GM10266 (cell line): ENCODE measurements at regions not wholly inside any gene's neighbourhood (a gene's known extent, or its start where the extent isn't known, plus 50 kb on each side); places are given as distances from the start of the nearest gene placed in this dataset.

Experiments used
- DNase-seq: peaks from one replicate; pipeline ENCODE4 v3.0.0; 2012; ENCODE audit errors: extremely low spot score
- CTCF ChIP-seq: IDR thresholded peaks from 2 replicates; pipeline ENCODE4 v1.5.1; 2012; ENCODE audit warnings: mild to moderate bottlenecking, low read depth; ENCODE audit not compliant: control insufficient read depth, insufficient read depth; ENCODE audit errors: missing control alignments

DNA sequence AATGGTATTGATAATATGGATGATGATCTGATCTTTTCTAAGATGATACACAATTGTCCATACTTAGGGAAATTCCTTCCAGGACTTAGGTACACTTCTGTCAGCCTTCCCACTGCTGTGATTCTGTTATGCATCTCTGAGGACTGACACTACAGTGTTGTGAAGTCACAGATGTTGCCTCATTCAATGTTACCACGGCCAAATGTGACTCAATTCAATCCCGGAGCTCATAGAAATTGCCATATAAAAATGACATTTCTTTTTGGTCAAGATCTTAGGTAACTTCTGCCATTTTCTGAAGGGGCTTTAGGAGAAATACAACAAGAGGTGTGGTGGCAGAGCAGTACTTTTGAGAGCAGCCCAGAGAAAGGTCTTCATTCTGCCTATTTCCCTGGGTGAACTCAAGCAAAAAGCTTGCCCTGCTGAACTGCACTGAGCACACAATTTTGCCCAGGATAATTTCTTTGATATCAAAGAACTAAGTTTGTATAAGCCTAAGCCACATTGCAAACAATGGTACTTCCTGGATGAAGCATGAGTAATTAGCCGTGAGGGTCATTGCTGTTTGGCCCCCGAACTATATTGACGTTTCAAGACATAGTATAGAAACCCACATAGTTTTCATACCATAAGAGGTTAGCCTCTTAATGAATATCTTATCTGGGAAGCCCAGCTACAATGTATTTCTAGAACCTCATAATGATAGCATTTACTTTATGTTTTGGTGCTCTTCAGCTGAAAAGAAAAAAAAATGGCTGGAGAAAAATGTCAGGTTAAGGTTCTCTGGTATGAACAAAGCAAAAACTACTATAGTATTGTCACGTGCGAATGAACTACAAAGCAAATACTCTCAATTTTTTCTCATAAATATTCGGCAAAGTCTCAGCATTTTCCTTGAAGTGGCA is 437.4 kb downstream of the MEIS1 start:
- DNase-seq, result no peak
- no peak for TF ChIP-seq CTCF

GRCh38 chr2:66872986-66873754 is 438.2 kb downstream of the MEIS1 start:
- no peak for TF ChIP-seq CTCF

DNA sequence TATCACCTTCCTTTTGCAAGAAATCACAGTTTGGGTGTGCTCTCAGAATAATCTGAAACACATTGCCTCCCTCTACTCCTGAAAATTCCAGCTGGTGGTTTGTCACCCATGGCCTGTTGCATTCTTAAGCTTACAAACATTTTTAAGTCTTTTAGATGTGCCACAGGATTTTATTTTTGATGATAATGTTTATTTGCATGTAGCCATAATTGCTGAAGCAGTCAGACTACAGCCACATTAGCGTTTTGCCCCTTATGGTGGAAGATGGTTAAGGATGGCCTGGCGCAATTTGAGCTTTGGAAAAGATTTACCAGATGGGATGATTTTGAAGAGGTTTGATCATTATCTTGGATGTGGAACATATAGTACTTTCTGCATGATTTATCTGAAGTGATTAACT is 439.5 kb downstream of the MEIS1 start:
- no peak for DNase-seq
- TF ChIP-seq CTCF, result no peak

More at GRCh38 chr2:66872986-66873754, 438.2 kb downstream of the MEIS1 start:
- DNase-seq, result no peak

GRCh38 chr2:66875941-66876462 is 441.1 kb downstream of the MEIS1 start:
- TF ChIP-seq CTCF, result no peak
- DNase-seq, result no peak

DNA sequence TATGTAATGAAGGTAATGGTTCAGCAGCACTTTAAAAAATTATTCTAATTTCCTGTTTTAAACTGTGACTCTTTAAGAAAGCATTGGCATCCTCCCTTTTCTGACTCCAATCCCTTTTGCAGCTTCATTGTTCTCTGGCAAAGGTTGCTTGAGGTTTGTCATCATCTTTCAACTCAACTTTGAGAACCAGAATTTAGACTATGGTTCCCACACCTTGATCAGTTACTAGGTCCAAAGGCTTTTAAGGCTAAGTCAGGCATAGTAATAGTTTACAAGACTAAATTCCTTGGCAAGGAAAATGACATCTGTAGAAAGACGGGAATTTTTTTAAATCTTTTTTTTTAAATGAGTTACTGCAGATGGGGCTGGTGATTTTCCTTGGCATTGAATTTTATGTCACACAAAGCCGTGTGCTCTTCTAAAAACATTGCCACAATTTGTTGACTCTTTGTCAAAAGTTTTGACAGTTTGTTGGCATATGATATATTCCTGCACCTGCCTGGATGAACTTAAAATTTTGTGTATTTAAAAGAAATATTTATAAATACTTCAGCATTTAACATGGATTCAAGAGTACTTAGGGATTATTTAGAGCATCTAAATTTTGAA is 451.0 kb downstream of the MEIS1 start:
- no peak for TF ChIP-seq CTCF
- no peak for DNase-seq

DNA sequence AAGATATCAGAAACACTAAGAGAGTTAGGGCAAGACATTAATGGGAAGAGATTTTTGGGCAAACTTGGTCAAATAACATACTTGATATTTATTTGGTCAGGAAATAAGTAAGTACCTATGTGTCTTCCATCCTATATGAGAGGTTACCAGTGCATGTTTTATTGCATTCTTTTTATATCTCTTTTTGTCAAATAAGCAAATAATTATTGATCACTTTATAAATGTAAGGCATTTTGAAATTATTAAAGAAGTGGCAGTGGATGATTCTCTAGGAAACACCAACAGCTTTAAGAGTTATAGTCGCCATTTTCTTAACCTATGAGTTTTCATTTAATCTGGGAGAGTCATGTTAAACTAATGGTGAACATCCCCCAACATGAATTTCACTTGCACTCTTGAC is 453.3 kb downstream of the MEIS1 start:
- no peak for TF ChIP-seq CTCF
- DNase-seq, result no peak
